ENCODE measurements at regions not wholly inside any gene's neighbourhood (a gene's known extent, or its start where the extent isn't known, plus 50 kb on each side); places are given as distances from the start of the nearest gene placed in this dataset.

DNA sequence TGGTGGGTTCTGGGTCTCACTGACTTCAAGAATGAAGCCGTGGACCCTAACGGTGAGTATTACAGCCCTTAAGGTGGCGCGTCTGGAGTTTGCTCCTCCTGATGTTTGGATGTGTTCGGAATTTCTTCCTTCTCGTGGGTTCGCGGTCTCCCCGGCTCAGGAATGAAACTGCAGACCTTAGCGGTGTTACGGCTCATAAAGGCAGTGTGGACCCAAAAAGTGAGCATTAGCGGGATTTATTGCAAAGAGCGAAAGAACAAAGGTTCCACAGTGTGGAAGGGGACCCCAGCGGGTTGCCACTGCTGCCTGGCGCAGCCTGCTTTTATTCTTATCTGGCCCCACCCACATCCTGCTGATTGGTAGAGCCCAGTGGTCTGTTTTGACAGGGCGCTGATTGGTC, 420.5 kb upstream of the BCHE start:
- TF ChIP-seq REST (IDR thresholded peaks at IDR 0.05; ENCODE audit: borderline replicate concordance) (no peak), POLR2AphosphoS5 (IDR thresholded peaks at IDR 0.05) (no peak)

Data from neural cell (in vitro differentiated cells).